Liver (tissue), 8 donors: ENCODE measurements at regions not wholly inside any gene's neighbourhood (a gene's known extent, or its start where the extent isn't known, plus 50 kb on each side); places are given as distances from the start of the nearest gene placed in this dataset.

Source experiments
- DNase-seq: peaks from one replicate; pipeline ENCODE4 v3.0.0-alpha.2; 2017; ENCODE audit warnings: low spot score
- H3K27ac ChIP-seq, 2 donors: one replicate each; pipeline ENCODE4 v1.7.0; 2013; ENCODE audit warnings: inconsistent platforms in 2 of 2, low read length in 2 of 2, control low read depth in 1 of 2, low read depth in 1 of 2, mild to moderate bottlenecking in 1 of 2
- H3K27me3 ChIP-seq, 4 donors: one replicate each; pipeline versions ENCODE4 v1.6.1 to v1.7.0; 2013; ENCODE audit warnings: low read length in 3 of 4, inconsistent platforms in 1 of 4, mild to moderate bottlenecking in 1 of 4, moderate library complexity in 1 of 4; ENCODE audit not compliant: control insufficient read depth in 4 of 4, insufficient read depth in 4 of 4
- H3K36me3 ChIP-seq, 4 donors: one replicate each; pipeline versions ENCODE4 v1.6.1 to v1.7.0; 2013; ENCODE audit warnings: low read length in 3 of 4, mild to moderate bottlenecking in 3 of 4, low read depth in 1 of 4, moderate library complexity in 1 of 4; ENCODE audit not compliant: control insufficient read depth in 4 of 4, insufficient read depth in 3 of 4
- H3K4me1 ChIP-seq, 4 donors: one replicate each; pipeline versions ENCODE4 v1.6.1 to v1.7.0; 2013; ENCODE audit warnings: low read length in 3 of 4, mild to moderate bottlenecking in 3 of 4, moderate library complexity in 1 of 4; ENCODE audit not compliant: control insufficient read depth in 4 of 4, insufficient read depth in 4 of 4
- H3K4me3 ChIP-seq, 3 donors: one replicate each; pipeline versions ENCODE4 v1.6.1 to v1.7.0; 2013; ENCODE audit warnings: low read length in 3 of 3, control low read depth in 1 of 3, low read depth in 1 of 3, mild to moderate bottlenecking in 1 of 3
- H3K9ac ChIP-seq, 2 donors: one replicate each; pipeline ENCODE4 v1.7.0; 2013; ENCODE audit warnings: low read length in 2 of 2, mild to moderate bottlenecking in 2 of 2, moderate library complexity in 2 of 2, control low read depth in 1 of 2, low read depth in 1 of 2
- H3K9me3 ChIP-seq, 4 donors: one replicate each; pipeline versions ENCODE4 v1.6.1 to v1.7.0; 2013; ENCODE audit warnings: low read length in 3 of 4; ENCODE audit not compliant: control insufficient read depth in 4 of 4
- EGR1 ChIP-seq, 2 donors: IDR thresholded peaks; 2 replicates each; pipeline ENCODE4 v1.6.1; 2016 to 2018; ENCODE audit warnings: antibody characterized with exemption in 2 of 2, low read depth in 2 of 2
- FOXA1 ChIP-seq: IDR thresholded peaks from 2 replicates; pipeline ENCODE4 v1.6.1; 2016; ENCODE audit warnings: antibody characterized with exemption
- FOXA2 ChIP-seq: IDR thresholded peaks from 2 replicates; pipeline ENCODE4 v1.6.1; 2016; ENCODE audit warnings: antibody characterized with exemption
- GABPA ChIP-seq, 2 donors: IDR thresholded peaks in 1 of 2; conservative IDR thresholded peaks in 1 of 2; 2 replicates each; pipeline ENCODE4 v1.6.1; 2016; ENCODE audit warnings: antibody characterized with exemption in 2 of 2, mild to moderate bottlenecking in 1 of 2, moderate library complexity in 1 of 2
- HNF4A ChIP-seq, 2 donors: conservative IDR thresholded peaks; 2 replicates each; pipeline ENCODE4 v1.6.1; 2016; ENCODE audit warnings: antibody characterized with exemption in 2 of 2, mild to moderate bottlenecking in 2 of 2
- HNF4G ChIP-seq: IDR thresholded peaks from 2 replicates; pipeline ENCODE4 v1.6.1; 2016; ENCODE audit warnings: antibody characterized with exemption
- RXRA ChIP-seq, 2 donors: IDR thresholded peaks; 2 replicates each; pipeline ENCODE4 v1.6.1; 2017 to 2018; ENCODE audit warnings: antibody characterized with exemption in 2 of 2, mild to moderate bottlenecking in 1 of 2
- SP1 ChIP-seq: IDR thresholded peaks from 2 replicates; pipeline ENCODE4 v1.6.1; 2018; ENCODE audit warnings: antibody characterized with exemption, mild to moderate bottlenecking
- TAF1 ChIP-seq: conservative IDR thresholded peaks from 2 replicates; pipeline ENCODE4 v1.6.1; 2016; ENCODE audit warnings: antibody characterized with exemption, mild to moderate bottlenecking
- YY1 ChIP-seq: IDR thresholded peaks from 2 replicates; pipeline ENCODE4 v1.6.1; 2016; ENCODE audit warnings: antibody characterized with exemption, mild to moderate bottlenecking
- WGBS: extraction: QIAGEN DNeasy Blood & Tissue Kit; methylation state at CpG from one replicate; pipeline ENCODE4 v1.1.7; 2013; 5-methylcytosine and 5-hydroxymethylcytosine counted together
- TF ChIP-seq, protein P1 (sequence below): IDR thresholded peaks from 2 replicates; pipeline ENCODE4 v1.6.1; 2016; ENCODE audit warnings: antibody characterized with exemption
- TF ChIP-seq, protein P2 (sequence below): IDR thresholded peaks from 2 replicates; pipeline ENCODE4 v1.6.1; 2016; ENCODE audit warnings: antibody characterized with exemption
- TF ChIP-seq, protein P3 (sequence below): IDR thresholded peaks from 2 replicates; pipeline ENCODE4 v1.6.1; 2016; ENCODE audit warnings: antibody characterized with exemption
- TF ChIP-seq, protein P4 (sequence below): fragments of 150-350 bp; IDR thresholded peaks from 2 replicates; pipeline ENCODE4 v1.5.1; 2017; ENCODE audit warnings: improper control_type of control experiment, low read depth, low read length; ENCODE audit not compliant: missing input control
- TF ChIP-seq, protein P5 (sequence below): IDR thresholded peaks from 2 replicates; pipeline ENCODE4 v1.6.1; 2016; ENCODE audit warnings: antibody characterized with exemption, mild to moderate bottlenecking
- donor health status: healthy.
- donor health status: healthy.
- donor health status: healthy.
- donor health status: healthy.
- donor health status: healthy.

DNA sequence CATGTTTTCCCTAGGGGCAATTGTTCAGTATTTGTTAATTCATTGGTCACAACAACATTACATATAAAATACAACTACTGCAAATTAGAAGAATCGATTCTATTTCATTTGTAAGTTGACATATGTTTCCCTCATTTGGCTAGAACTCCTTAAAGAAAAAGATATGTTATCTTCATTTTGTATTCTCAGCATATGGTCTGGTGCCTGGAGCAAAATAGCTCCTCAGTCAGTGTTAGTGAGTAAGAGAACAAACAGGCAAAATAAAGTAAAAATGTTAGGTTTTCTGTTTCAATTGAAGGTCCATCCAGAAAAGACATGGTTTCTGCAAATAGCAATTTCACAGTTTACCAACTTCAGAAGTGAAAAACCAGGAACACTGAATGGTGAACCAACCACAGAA, 1343.1 kb downstream of the ROBO1 start (continued):
- TF ChIP-seq, protein P1, sequence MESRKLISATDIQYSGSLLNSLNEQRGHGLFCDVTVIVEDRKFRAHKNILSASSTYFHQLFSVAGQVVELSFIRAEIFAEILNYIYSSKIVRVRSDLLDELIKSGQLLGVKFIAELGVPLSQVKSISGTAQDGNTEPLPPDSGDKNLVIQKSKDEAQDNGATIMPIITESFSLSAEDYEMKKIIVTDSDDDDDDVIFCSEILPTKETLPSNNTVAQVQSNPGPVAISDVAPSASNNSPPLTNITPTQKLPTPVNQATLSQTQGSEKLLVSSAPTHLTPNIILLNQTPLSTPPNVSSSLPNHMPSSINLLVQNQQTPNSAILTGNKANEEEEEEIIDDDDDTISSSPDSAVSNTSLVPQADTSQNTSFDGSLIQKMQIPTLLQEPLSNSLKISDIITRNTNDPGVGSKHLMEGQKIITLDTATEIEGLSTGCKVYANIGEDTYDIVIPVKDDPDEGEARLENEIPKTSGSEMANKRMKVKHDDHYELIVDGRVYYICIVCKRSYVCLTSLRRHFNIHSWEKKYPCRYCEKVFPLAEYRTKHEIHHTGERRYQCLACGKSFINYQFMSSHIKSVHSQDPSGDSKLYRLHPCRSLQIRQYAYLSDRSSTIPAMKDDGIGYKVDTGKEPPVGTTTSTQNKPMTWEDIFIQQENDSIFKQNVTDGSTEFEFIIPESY = no peak
- TF ChIP-seq FOXA2 (no peak), FOXA1 (no peak), EGR1 (IDR thresholded peaks at IDR 0.05; ENCODE audit: low read depth in 2 of 2) (no peak), RXRA (IDR thresholded peaks at IDR 0.05) (no peak), YY1 (no peak), SP1 (no peak), HNF4G (no peak), HNF4A (conservative IDR thresholded peaks at IDR 0.05) (no peak)
- TF ChIP-seq, protein P2, sequence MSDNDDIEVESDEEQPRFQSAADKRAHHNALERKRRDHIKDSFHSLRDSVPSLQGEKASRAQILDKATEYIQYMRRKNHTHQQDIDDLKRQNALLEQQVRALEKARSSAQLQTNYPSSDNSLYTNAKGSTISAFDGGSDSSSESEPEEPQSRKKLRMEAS = no peak
- TF ChIP-seq, protein P3, sequence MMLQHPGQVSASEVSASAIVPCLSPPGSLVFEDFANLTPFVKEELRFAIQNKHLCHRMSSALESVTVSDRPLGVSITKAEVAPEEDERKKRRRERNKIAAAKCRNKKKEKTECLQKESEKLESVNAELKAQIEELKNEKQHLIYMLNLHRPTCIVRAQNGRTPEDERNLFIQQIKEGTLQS = no peak

DNA sequence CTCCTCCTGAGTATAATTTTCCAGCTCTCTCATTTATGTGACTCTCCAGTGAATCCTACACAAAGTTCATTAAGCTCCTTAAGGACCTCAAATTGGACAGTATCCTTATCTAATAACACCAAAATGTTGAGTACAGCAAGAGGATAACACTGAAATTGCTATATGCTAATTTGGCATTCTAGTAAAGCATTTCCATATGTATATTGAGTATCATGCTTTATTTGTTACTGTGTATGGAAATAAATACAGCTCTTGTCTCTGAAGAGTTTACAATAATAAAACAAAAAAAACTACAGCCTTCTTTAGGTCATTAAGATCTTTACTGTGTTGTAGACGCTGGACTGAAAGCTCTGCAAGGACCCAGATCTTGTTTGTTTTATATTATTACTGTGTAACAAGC, 1341.3 kb downstream of the ROBO1 start:
- H3K27me3 ChIP-seq = no peaks in the 10 kb centered on the region
- TF ChIP-seq TAF1 (no peak), FOXA2 (no peak), RXRA (IDR thresholded peaks at IDR 0.05) (no peak), SP1 (no peak), HNF4A (conservative IDR thresholded peaks at IDR 0.05) (no peak), GABPA (IDR thresholded peaks at IDR 0.05 in 1 of 2, conservative IDR thresholded peaks at IDR 0.05 in 1 of 2) (no peak), EGR1 (IDR thresholded peaks at IDR 0.05; ENCODE audit: low read depth in 2 of 2) (no peak), YY1 (no peak)
- TF ChIP-seq, protein P2 = no peak
- TF ChIP-seq, protein P4, sequence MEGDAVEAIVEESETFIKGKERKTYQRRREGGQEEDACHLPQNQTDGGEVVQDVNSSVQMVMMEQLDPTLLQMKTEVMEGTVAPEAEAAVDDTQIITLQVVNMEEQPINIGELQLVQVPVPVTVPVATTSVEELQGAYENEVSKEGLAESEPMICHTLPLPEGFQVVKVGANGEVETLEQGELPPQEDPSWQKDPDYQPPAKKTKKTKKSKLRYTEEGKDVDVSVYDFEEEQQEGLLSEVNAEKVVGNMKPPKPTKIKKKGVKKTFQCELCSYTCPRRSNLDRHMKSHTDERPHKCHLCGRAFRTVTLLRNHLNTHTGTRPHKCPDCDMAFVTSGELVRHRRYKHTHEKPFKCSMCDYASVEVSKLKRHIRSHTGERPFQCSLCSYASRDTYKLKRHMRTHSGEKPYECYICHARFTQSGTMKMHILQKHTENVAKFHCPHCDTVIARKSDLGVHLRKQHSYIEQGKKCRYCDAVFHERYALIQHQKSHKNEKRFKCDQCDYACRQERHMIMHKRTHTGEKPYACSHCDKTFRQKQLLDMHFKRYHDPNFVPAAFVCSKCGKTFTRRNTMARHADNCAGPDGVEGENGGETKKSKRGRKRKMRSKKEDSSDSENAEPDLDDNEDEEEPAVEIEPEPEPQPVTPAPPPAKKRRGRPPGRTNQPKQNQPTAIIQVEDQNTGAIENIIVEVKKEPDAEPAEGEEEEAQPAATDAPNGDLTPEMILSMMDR = no peak
- TF ChIP-seq, protein P3 = no peak
- TF ChIP-seq, protein P5, sequence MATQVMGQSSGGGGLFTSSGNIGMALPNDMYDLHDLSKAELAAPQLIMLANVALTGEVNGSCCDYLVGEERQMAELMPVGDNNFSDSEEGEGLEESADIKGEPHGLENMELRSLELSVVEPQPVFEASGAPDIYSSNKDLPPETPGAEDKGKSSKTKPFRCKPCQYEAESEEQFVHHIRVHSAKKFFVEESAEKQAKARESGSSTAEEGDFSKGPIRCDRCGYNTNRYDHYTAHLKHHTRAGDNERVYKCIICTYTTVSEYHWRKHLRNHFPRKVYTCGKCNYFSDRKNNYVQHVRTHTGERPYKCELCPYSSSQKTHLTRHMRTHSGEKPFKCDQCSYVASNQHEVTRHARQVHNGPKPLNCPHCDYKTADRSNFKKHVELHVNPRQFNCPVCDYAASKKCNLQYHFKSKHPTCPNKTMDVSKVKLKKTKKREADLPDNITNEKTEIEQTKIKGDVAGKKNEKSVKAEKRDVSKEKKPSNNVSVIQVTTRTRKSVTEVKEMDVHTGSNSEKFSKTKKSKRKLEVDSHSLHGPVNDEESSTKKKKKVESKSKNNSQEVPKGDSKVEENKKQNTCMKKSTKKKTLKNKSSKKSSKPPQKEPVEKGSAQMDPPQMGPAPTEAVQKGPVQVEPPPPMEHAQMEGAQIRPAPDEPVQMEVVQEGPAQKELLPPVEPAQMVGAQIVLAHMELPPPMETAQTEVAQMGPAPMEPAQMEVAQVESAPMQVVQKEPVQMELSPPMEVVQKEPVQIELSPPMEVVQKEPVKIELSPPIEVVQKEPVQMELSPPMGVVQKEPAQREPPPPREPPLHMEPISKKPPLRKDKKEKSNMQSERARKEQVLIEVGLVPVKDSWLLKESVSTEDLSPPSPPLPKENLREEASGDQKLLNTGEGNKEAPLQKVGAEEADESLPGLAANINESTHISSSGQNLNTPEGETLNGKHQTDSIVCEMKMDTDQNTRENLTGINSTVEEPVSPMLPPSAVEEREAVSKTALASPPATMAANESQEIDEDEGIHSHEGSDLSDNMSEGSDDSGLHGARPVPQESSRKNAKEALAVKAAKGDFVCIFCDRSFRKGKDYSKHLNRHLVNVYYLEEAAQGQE = no peak
- DNase-seq = no peak
- H3K27ac ChIP-seq = no peak overlapping the region
- H3K36me3 ChIP-seq = no peaks in the 10 kb centered on the region
- no peak overlapping the region for H3K9ac ChIP-seq
- H3K4me1 ChIP-seq = no peaks in the 10 kb centered on the region
- WGBS = 40% methylated on average over 1 of the region's 1 CpG
- no peaks in the 10 kb centered on the region for H3K9me3 ChIP-seq
- H3K4me3 ChIP-seq = no peak overlapping the region
